Gastrocnemius medialis (tissue), 4 donors: ENCODE measurements at regions not wholly inside any gene's neighbourhood (a gene's known extent, or its start where the extent isn't known, plus 50 kb on each side); places are given as distances from the start of the nearest gene placed in this dataset.

Experiments
- POLR2A ChIP-seq, 2 donors: fragments of 450-650 bp; IDR thresholded peaks; one replicate each; pipeline ENCODE4 v1.6.1; 2017; ENCODE audit warnings: antibody characterized with exemption in 2 of 2, mild to moderate bottlenecking in 2 of 2, moderate library complexity in 2 of 2
- TF ChIP-seq, protein P1 (sequence below), 5 experiments: fragments of 450-650 bp in 3 of 5; fragments of 200-600 bp in 2 of 5; sonication (generic) in 2 of 5; IDR thresholded peaks in 4 of 5; conservative IDR thresholded peaks in 1 of 5; 1 replicate in 4 of 5; 2 replicates in 1 of 5; pipeline ENCODE4 v1.5.1; 2016 to 2019; ENCODE audit warnings: antibody characterized with exemption in 5 of 5, mild to moderate bottlenecking in 3 of 5, moderate library complexity in 3 of 5

DNA sequence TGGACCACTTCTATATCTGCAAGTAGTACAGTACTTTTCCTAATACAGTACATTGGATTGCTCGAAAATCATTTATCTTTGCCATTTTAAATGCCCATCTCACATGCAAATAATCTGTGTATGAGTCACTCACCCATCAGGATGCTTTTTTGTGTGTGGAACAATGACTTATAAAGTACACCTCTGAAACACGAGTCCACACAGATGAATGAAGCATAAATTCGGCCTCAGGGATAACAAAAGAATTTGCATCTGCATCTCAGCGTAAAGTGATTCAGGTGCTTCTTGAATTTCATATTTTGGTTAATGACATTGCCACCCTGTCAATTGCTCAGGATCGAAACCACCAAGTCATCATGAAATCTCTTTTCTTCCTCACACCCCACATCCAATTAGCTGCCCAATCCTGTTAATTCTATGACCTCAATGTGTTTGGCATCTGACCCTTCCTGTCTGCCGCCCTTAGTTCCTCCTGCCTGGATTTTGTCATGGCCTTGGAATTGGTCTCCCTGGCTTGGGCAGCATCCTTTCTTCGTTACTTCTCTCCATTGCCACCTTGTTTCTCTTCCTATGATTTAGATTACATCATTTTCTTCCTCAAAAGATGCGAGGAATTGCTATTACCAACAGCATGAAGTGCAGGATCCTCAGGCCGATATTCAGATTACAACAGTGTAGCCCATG lies 161.6 kb upstream of the MID1 start:
- TF ChIP-seq, protein P1, sequence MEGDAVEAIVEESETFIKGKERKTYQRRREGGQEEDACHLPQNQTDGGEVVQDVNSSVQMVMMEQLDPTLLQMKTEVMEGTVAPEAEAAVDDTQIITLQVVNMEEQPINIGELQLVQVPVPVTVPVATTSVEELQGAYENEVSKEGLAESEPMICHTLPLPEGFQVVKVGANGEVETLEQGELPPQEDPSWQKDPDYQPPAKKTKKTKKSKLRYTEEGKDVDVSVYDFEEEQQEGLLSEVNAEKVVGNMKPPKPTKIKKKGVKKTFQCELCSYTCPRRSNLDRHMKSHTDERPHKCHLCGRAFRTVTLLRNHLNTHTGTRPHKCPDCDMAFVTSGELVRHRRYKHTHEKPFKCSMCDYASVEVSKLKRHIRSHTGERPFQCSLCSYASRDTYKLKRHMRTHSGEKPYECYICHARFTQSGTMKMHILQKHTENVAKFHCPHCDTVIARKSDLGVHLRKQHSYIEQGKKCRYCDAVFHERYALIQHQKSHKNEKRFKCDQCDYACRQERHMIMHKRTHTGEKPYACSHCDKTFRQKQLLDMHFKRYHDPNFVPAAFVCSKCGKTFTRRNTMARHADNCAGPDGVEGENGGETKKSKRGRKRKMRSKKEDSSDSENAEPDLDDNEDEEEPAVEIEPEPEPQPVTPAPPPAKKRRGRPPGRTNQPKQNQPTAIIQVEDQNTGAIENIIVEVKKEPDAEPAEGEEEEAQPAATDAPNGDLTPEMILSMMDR (IDR thresholded peaks at IDR 0.05 in 4 of 5, conservative IDR thresholded peaks at IDR 0.05 in 1 of 5): no peak
- no peak for TF ChIP-seq POLR2A (IDR thresholded peaks at IDR 0.05)
